ENCODE measurements at regions not wholly inside any gene's neighbourhood (a gene's known extent, or its start where the extent isn't known, plus 50 kb on each side); places are given as distances from the start of the nearest gene placed in this dataset.
"Not testable (repeated sequence)": the region's sequence is repeated elsewhere in the genome, so short reads cannot be mapped to it uniquely, and the experiment has no call there.

- no peak for DNase-seq (ENCODE audit: extremely low spot score, unreplicated experiment)
- Mint-ChIP-seq H3K9me3 (no peaks in the 10 kb centered on the region), H3K27ac (no peak overlapping the region), H3K4me1 (ENCODE audit: unreplicated experiment) (peaks cover 18% of the 10 kb centered on the region), H3K4me3 (no peak overlapping the region), H3K27me3 (no peaks in the 10 kb centered on the region), H3K36me3 (no peaks in the 10 kb centered on the region)
- TF ChIP-seq CTCF (conservative IDR thresholded peaks at IDR 0.05), result no peak
Measured at GRCh38 chr18:10168477-10168876, 254.7 kb downstream of the VAPA start.

DNA sequence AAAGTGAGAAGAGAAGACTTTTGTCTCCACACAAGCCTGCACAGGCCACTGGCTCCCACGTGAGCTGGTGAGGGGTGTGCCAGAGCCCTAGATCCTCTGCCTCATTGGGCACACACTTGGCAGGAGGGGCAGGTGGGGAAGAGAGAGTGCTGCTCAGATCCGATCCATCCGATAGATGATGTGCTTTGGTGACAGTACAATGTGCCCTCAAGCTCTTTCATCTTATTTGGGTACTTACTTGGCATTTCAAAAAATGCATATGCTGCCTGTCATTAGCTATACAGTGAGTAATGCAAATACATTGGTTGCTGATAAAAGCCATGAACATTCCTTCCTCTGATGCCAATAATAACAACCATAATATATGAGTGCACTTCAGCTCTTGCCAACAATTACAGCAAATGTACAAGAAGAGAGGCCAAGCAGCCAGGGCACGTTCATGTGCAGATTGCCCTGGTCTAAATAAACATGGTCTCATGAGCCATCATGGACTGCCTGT is 255.3 kb downstream of the VAPA start:
- Mint-ChIP-seq H3K4me1 (ENCODE audit: unreplicated experiment) (peaks cover 18% of the 10 kb centered on the region), H3K36me3 (no peaks in the 10 kb centered on the region), H3K9me3 (no peaks in the 10 kb centered on the region), H3K27ac (no peak overlapping the region), H3K4me3 (no peak overlapping the region), H3K27me3 (no peaks in the 10 kb centered on the region)
- TF ChIP-seq CTCF (conservative IDR thresholded peaks at IDR 0.05), result no peak
- no peak for DNase-seq (ENCODE audit: extremely low spot score, unreplicated experiment)

DNA sequence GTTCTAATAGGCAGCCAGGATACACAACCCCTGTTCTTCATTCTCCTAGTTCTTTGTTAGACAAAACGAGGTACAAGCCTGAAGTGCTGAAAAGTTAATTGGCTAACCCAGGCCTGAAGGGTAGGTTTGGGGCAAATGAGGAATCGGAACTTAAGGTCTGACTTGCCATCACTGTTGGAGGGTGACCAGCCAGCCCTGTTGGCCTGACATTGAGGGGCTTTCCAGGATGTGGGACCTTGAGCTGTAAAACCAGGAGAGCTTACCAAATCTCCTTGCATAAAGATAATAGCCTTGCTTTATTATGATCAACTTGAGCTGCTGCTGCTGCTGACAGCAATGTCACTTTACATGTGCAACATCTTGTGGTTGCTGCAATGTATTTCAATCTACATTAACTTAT is 256.0 kb downstream of the VAPA start:
- Mint-ChIP-seq H3K27me3 (no peaks in the 10 kb centered on the region), H3K27ac (no peak overlapping the region), H3K9me3 (no peaks in the 10 kb centered on the region), H3K36me3 (no peaks in the 10 kb centered on the region), H3K4me1 (ENCODE audit: unreplicated experiment) (peaks cover 18% of the 10 kb centered on the region), H3K4me3 (no peak overlapping the region)
- no peak for TF ChIP-seq CTCF (conservative IDR thresholded peaks at IDR 0.05)
- no peak for DNase-seq (ENCODE audit: extremely low spot score, unreplicated experiment)

GRCh38 chr18:10170375-10170774 is 256.6 kb downstream of the VAPA start:
- H3K4me3 Mint-ChIP-seq, result no peak overlapping the region
- H3K27ac Mint-ChIP-seq, result no peak overlapping the region
- H3K4me1 Mint-ChIP-seq (ENCODE audit: unreplicated experiment), result peaks cover 18% of the 10 kb centered on the region
- no peak for TF ChIP-seq CTCF (conservative IDR thresholded peaks at IDR 0.05)
- peaks cover 5% of the 10 kb centered on the region for H3K9me3 Mint-ChIP-seq
- H3K27me3 Mint-ChIP-seq, result no peaks in the 10 kb centered on the region
- H3K36me3 Mint-ChIP-seq, result no peaks in the 10 kb centered on the region
- no peak for DNase-seq (ENCODE audit: extremely low spot score, unreplicated experiment)

DNA sequence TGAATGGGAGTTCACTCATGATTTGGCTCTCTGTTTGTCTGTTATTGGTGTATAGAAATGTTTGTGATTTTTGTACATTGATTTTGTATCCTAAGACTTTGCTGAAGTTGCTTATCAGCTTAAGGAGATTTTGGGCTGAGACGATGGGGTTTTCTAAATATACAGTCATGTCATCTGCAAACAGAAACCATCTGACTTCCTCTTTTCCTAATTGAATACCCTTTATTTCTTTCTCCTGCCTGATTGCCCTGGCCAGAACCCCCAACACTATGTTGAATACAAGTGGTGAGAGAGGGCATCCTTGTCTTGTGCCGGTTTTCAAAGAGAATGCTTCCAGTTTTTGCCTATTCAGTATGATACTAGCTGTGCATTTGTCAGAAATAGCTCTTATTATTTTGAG is 261.5 kb downstream of the VAPA start:
- not testable (repeated sequence) for H3K27me3 Mint-ChIP-seq, H3K27ac Mint-ChIP-seq

DNA sequence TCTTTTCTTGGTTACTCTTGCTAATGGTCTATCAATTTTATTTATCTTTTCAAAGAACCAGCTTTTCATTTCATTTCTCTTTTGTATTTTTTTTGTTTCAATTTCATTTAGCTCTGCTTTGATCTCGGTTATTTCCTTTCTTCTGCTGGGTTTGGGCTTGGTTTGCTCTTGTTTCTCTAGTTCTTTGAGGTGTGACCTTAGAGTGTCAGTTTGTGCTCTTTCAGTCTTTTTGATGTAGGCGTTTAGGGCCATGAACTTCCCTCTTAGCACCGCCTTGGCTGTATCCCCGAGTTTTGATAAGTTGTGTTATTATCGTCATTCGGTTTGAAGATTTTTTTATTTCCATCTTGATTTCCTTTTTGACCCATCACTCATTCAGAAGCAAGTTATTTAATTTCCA is 265.5 kb downstream of the VAPA start:
- not testable (repeated sequence) for H3K36me3 Mint-ChIP-seq; DNase-seq (ENCODE audit: extremely low spot score, unreplicated experiment); H3K4me1 Mint-ChIP-seq (ENCODE audit: unreplicated experiment)

More for the DNA sequence above, 261.5 kb downstream of the VAPA start:
- not testable (repeated sequence) for H3K4me3 Mint-ChIP-seq; H3K36me3 Mint-ChIP-seq; DNase-seq (ENCODE audit: extremely low spot score, unreplicated experiment); H3K4me1 Mint-ChIP-seq (ENCODE audit: unreplicated experiment)
- peaks cover 16% of the 10 kb centered on the region for H3K9me3 Mint-ChIP-seq

More for the DNA sequence above, 265.5 kb downstream of the VAPA start:
- H3K4me3 Mint-ChIP-seq, H3K27ac Mint-ChIP-seq, H3K27me3 Mint-ChIP-seq: not testable (repeated sequence)
- peaks cover 21% of the 10 kb centered on the region for H3K9me3 Mint-ChIP-seq

Measured in type B pancreatic cell (in vitro differentiated cells).